ENCODE measurements at regions not wholly inside any gene's neighbourhood (a gene's known extent, or its start where the extent isn't known, plus 50 kb on each side); places are given as distances from the start of the nearest gene placed in this dataset.

DNA sequence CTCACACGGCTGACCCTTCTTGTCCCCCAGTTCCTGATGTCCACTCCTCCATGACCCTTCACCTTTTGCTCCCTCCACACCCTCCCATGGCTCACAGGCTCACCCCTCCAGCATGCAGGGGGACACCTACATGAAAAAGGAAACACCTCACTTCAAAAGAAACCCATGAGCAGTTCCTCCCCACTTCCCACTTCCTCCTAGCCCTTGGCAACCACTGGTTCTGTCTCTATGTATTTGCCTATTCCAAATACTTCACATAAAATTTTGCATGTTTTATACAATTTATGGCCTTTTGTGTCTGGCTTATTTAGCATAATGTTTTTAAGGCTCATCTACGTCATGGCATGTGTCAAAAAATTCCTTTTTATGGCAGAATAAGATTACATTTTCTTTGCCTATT, 100.2 kb upstream of the S1PR3 start:
- TF ChIP-seq, protein P1, sequence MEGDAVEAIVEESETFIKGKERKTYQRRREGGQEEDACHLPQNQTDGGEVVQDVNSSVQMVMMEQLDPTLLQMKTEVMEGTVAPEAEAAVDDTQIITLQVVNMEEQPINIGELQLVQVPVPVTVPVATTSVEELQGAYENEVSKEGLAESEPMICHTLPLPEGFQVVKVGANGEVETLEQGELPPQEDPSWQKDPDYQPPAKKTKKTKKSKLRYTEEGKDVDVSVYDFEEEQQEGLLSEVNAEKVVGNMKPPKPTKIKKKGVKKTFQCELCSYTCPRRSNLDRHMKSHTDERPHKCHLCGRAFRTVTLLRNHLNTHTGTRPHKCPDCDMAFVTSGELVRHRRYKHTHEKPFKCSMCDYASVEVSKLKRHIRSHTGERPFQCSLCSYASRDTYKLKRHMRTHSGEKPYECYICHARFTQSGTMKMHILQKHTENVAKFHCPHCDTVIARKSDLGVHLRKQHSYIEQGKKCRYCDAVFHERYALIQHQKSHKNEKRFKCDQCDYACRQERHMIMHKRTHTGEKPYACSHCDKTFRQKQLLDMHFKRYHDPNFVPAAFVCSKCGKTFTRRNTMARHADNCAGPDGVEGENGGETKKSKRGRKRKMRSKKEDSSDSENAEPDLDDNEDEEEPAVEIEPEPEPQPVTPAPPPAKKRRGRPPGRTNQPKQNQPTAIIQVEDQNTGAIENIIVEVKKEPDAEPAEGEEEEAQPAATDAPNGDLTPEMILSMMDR (IDR thresholded peaks at IDR 0.05; ENCODE audit: low read depth, low read length, missing input control): no peak
- TF ChIP-seq FOXA2 (IDR thresholded peaks at IDR 0.05): no peak
- TF ChIP-seq, protein P2, sequence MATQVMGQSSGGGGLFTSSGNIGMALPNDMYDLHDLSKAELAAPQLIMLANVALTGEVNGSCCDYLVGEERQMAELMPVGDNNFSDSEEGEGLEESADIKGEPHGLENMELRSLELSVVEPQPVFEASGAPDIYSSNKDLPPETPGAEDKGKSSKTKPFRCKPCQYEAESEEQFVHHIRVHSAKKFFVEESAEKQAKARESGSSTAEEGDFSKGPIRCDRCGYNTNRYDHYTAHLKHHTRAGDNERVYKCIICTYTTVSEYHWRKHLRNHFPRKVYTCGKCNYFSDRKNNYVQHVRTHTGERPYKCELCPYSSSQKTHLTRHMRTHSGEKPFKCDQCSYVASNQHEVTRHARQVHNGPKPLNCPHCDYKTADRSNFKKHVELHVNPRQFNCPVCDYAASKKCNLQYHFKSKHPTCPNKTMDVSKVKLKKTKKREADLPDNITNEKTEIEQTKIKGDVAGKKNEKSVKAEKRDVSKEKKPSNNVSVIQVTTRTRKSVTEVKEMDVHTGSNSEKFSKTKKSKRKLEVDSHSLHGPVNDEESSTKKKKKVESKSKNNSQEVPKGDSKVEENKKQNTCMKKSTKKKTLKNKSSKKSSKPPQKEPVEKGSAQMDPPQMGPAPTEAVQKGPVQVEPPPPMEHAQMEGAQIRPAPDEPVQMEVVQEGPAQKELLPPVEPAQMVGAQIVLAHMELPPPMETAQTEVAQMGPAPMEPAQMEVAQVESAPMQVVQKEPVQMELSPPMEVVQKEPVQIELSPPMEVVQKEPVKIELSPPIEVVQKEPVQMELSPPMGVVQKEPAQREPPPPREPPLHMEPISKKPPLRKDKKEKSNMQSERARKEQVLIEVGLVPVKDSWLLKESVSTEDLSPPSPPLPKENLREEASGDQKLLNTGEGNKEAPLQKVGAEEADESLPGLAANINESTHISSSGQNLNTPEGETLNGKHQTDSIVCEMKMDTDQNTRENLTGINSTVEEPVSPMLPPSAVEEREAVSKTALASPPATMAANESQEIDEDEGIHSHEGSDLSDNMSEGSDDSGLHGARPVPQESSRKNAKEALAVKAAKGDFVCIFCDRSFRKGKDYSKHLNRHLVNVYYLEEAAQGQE (IDR thresholded peaks at IDR 0.05): no peak
- no peak for TF ChIP-seq EGR1 (IDR thresholded peaks at IDR 0.05; ENCODE audit: low read depth in 2 of 2)
- no peak for TF ChIP-seq SP1 (IDR thresholded peaks at IDR 0.05)
- TF ChIP-seq TAF1 (conservative IDR thresholded peaks at IDR 0.05): no peak
- TF ChIP-seq, protein P3, sequence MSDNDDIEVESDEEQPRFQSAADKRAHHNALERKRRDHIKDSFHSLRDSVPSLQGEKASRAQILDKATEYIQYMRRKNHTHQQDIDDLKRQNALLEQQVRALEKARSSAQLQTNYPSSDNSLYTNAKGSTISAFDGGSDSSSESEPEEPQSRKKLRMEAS (IDR thresholded peaks at IDR 0.05): no peak
- TF ChIP-seq RAD21 (IDR thresholded peaks at IDR 0.05): no peak
- TF ChIP-seq GABPA (IDR thresholded peaks at IDR 0.05 in 1 of 2, conservative IDR thresholded peaks at IDR 0.05 in 1 of 2): no peak
- no peak for TF ChIP-seq JUND (IDR thresholded peaks at IDR 0.05)
- no peak for TF ChIP-seq FOXA1 (IDR thresholded peaks at IDR 0.05)
- no peak for TF ChIP-seq RXRA (IDR thresholded peaks at IDR 0.05)
- TF ChIP-seq HNF4A (conservative IDR thresholded peaks at IDR 0.05): no peak
- TF ChIP-seq, protein P4, sequence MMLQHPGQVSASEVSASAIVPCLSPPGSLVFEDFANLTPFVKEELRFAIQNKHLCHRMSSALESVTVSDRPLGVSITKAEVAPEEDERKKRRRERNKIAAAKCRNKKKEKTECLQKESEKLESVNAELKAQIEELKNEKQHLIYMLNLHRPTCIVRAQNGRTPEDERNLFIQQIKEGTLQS (IDR thresholded peaks at IDR 0.05): no peak

Data from liver (tissue), 3 donors.